Nephron progenitor cell (in vitro differentiated cells): ENCODE measurements at regions not wholly inside any gene's neighbourhood (a gene's known extent, or its start where the extent isn't known, plus 50 kb on each side); places are given as distances from the start of the nearest gene placed in this dataset.

Experiments
- DNase-seq: peaks from one replicate; pipeline ENCODE4 v3.0.0; 2021
- H3K27ac Mint-ChIP-seq: 2 replicates; pipeline ENCODE4 v1.8.0; 2021; ENCODE audit warnings: mild to moderate bottlenecking, moderate library complexity, mixed read lengths
- H3K27me3 Mint-ChIP-seq: 2 replicates; pipeline ENCODE4 v1.8.0; 2021; ENCODE audit warnings: mild to moderate bottlenecking, low read depth, mixed read lengths; ENCODE audit not compliant: poor library complexity
- H3K36me3 Mint-ChIP-seq: 2 replicates; pipeline ENCODE4 v1.8.0; 2021; ENCODE audit warnings: low read depth, mixed read lengths
- H3K4me1 Mint-ChIP-seq: 2 replicates; pipeline ENCODE4 v1.8.0; 2021; ENCODE audit warnings: mixed read lengths
- H3K4me3 Mint-ChIP-seq: 2 replicates; pipeline ENCODE4 v1.8.0; 2021; ENCODE audit warnings: mild to moderate bottlenecking, moderate library complexity, mixed read lengths
- H3K9me3 Mint-ChIP-seq: 2 replicates; pipeline ENCODE4 v1.8.0; 2021; ENCODE audit warnings: mild to moderate bottlenecking, moderate library complexity, mixed read lengths
- CTCF ChIP-seq: fragments of 200-600 bp; sonication (generic); IDR thresholded peaks from 2 replicates; pipeline ENCODE4 v1.5.0; 2021; ENCODE audit warnings: antibody characterized with exemption

GRCh38 chr6:97656706-97657350, 373.8 kb upstream of the MMS22L start:
- Mint-ChIP-seq H3K27ac (peak overlapping the region; percentile 68), H3K4me3 (no peak overlapping the region), H3K4me1 (peaks cover 11% of the 10 kb centered on the region), H3K36me3 (no peaks in the 10 kb centered on the region), H3K27me3 (no peaks in the 10 kb centered on the region), H3K9me3 (no peaks in the 10 kb centered on the region)
- no peak for TF ChIP-seq CTCF
- no peak for DNase-seq

GRCh38 chr6:97658090-97658489, 375.1 kb upstream of the MMS22L start:
- Mint-ChIP-seq H3K4me1 (peaks cover 11% of the 10 kb centered on the region), H3K27me3 (no peaks in the 10 kb centered on the region), H3K36me3 (no peaks in the 10 kb centered on the region), H3K4me3 (no peak overlapping the region), H3K9me3 (no peaks in the 10 kb centered on the region), H3K27ac (no peak overlapping the region)
- TF ChIP-seq CTCF: no peak
- DNase-seq: no peak

- H3K27ac Mint-ChIP-seq: peak overlapping the region; percentile 11
- no peaks in the 10 kb centered on the region for H3K9me3 Mint-ChIP-seq
- no peak overlapping the region for H3K4me3 Mint-ChIP-seq
- no peaks in the 10 kb centered on the region for H3K4me1 Mint-ChIP-seq
- DNase-seq: no peak
- no peaks in the 10 kb centered on the region for H3K36me3 Mint-ChIP-seq
- no peak for TF ChIP-seq CTCF
- H3K27me3 Mint-ChIP-seq: no peaks in the 10 kb centered on the region
These were observed 380.2 kb upstream of the MMS22L start for GRCh38 chr6:97663252-97663651.

- Mint-ChIP-seq H3K36me3 (no peaks in the 10 kb centered on the region), H3K27ac (no peak overlapping the region), H3K27me3 (no peaks in the 10 kb centered on the region), H3K4me3 (no peak overlapping the region), H3K9me3 (no peaks in the 10 kb centered on the region), H3K4me1 (no peaks in the 10 kb centered on the region)
- no peak for TF ChIP-seq CTCF
- no peak for DNase-seq
These were observed 382.4 kb upstream of the MMS22L start for GRCh38 chr6:97665446-97665845.

- H3K4me3 Mint-ChIP-seq: no peak overlapping the region
- DNase-seq: no peak
- H3K27me3 Mint-ChIP-seq: no peaks in the 10 kb centered on the region
- no peaks in the 10 kb centered on the region for H3K9me3 Mint-ChIP-seq
- H3K36me3 Mint-ChIP-seq: no peaks in the 10 kb centered on the region
- no peaks in the 10 kb centered on the region for H3K4me1 Mint-ChIP-seq
- no peak for TF ChIP-seq CTCF
- H3K27ac Mint-ChIP-seq: no peak overlapping the region
These were observed 383.9 kb upstream of the MMS22L start for GRCh38 chr6:97666889-97667288.

GRCh38 chr6:97668716-97669115, 385.7 kb upstream of the MMS22L start:
- no peaks in the 10 kb centered on the region for H3K36me3 Mint-ChIP-seq
- no peak overlapping the region for H3K4me3 Mint-ChIP-seq
- H3K4me1 Mint-ChIP-seq: no peaks in the 10 kb centered on the region
- H3K27ac Mint-ChIP-seq: no peak overlapping the region
- no peak for TF ChIP-seq CTCF
- DNase-seq: peak; percentile 23
- no peaks in the 10 kb centered on the region for H3K27me3 Mint-ChIP-seq
- H3K9me3 Mint-ChIP-seq: no peaks in the 10 kb centered on the region
